A673 (cell line): ENCODE measurements at regions not wholly inside any gene's neighbourhood (a gene's known extent, or its start where the extent isn't known, plus 50 kb on each side); places are given as distances from the start of the nearest gene placed in this dataset.

ENCODE experiments used
- BruUV-seq: library from RNA; stranded (reverse); fragments of 400-500 nt; replicated peaks from 2 replicates; lab custom pipeline; 2021; lab: Mats Ljungman, UMichigan
- CTCF ChIA-PET: fragments of 300-600 bp; sonication (Branson Sonifier 250); formaldehyde crosslinking; loops from one replicate; lab custom pipeline; 2022; ENCODE audit warnings: antibody characterized with exemption; lab: Charles Lee
- POLR2A ChIA-PET: fragments of 300-600 bp; sonication (Branson Sonifier 250); formaldehyde crosslinking; loops from one replicate; lab custom pipeline; 2022; ENCODE audit warnings: antibody characterized with exemption; ENCODE audit not compliant: low non-redundant PET; lab: Charles Lee
- DNase-seq: peaks from one replicate; pipeline ENCODE4 v3.0.0-alpha.2; 2015; ENCODE audit warnings: low spot score
- H3K27ac ChIP-seq: fragments of 200-600 bp; sonication (generic); 2 replicates; pipeline ENCODE4 v1.5.1; 2016; ENCODE audit warnings: mixed run types, low read depth, mild to moderate bottlenecking, mixed read lengths, antibody characterized with exemption, low read length; ENCODE audit not compliant: poor library complexity, severe bottlenecking
- H3K27me3 ChIP-seq: fragments of 200-600 bp; sonication (generic); replicated peaks from 2 replicates; pipeline ENCODE4 v1.6.1; 2017; ENCODE audit warnings: mixed run types, low read depth, mild to moderate bottlenecking, mixed read lengths, antibody characterized with exemption, low read length; ENCODE audit not compliant: insufficient read depth, poor library complexity
- H3K36me3 ChIP-seq: fragments of 200-600 bp; sonication (generic); 2 replicates; pipeline ENCODE4 v1.6.1; 2016; ENCODE audit warnings: mixed run types, mild to moderate bottlenecking, mixed read lengths, antibody characterized with exemption, low read length; ENCODE audit not compliant: insufficient read depth, poor library complexity, severe bottlenecking
- H3K4me1 ChIP-seq: fragments of 200-600 bp; sonication (generic); 2 replicates; pipeline ENCODE4 v1.6.1; 2017; ENCODE audit warnings: mixed run types, mild to moderate bottlenecking, mixed read lengths, antibody characterized with exemption, low read length; ENCODE audit not compliant: insufficient read depth, poor library complexity, severe bottlenecking
- H3K4me3 ChIP-seq: fragments of 200-600 bp; sonication (generic); 2 replicates; pipeline ENCODE4 v1.5.1; 2016; ENCODE audit warnings: low read depth, mixed run types, mild to moderate bottlenecking, mixed read lengths, low read length; ENCODE audit not compliant: poor library complexity, severe bottlenecking
- H3K9me3 ChIP-seq: fragments of 200-600 bp; sonication (generic); 2 replicates; pipeline ENCODE4 v1.6.1; 2016; ENCODE audit warnings: mixed run types, low read depth, mild to moderate bottlenecking, mixed read lengths, antibody characterized with exemption, low read length; ENCODE audit not compliant: poor library complexity, severe bottlenecking
- EZH2 ChIP-seq: fragments of 200-600 bp; sonication (generic); IDR thresholded peaks from 2 replicates; pipeline ENCODE4 v1.6.1; 2017; ENCODE audit warnings: borderline replicate concordance, low read depth, mild to moderate bottlenecking, mixed read lengths, antibody characterized with exemption, low read length; ENCODE audit not compliant: poor library complexity, severe bottlenecking
- intact Hi-C: fragments of 100-400 bp; cut with micrococcal nuclease; formaldehyde crosslinking; loops from one replicate; pipeline ENCODE4 v1.10.0; 2022; ENCODE audit not compliant: unreplicated experiment
- TF ChIP-seq, protein P1 (sequence below): fragments of 300-800, 200-600 bp; sonication (generic); conservative IDR thresholded peaks from 2 replicates; pipeline ENCODE4 v1.5.1; 2017; ENCODE audit warnings: low read depth, mild to moderate bottlenecking, antibody characterized with exemption, low read length, moderate library complexity, mixed read lengths

DNA sequence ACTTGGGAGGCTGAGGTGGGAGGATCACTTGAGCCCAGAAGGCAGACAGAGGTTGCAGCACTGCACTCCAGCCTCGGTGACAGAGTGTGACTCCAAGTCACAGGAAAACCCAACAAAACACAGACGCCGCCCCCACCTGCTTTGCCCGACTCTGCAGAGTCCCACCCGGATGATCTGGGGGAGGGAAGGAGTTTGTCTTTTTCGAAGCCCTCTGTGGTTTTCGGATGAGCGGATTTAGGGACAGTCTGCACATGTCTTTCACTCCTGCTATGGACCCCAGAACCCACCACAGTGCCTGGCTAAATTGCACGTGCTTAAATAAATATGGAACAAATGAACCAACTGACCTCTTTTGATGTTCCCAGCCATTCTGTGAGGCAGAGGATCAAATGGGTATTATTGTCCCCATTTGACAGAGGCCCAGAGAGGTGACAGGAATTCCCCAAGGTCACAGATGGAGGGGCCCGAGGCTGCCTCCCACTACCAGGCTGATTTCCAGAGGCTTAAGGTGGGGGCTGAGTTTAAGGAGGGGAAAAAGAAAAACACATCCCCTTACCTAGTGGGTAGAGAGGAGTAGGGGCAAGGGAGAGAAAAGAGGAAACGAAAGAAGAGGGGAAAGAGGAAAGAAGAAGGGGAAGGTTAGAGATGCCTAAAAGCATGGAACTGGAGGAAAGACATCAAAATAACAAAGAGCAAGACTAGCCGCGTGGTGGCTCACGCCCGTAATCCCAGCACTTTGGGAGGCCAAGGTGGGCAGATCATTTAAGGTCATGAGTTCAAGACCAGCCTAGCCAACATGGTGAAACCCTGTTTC is 59.4 kb upstream of the TFRC start:
- TF ChIP-seq EZH2 = no peak
- TF ChIP-seq, protein P1, sequence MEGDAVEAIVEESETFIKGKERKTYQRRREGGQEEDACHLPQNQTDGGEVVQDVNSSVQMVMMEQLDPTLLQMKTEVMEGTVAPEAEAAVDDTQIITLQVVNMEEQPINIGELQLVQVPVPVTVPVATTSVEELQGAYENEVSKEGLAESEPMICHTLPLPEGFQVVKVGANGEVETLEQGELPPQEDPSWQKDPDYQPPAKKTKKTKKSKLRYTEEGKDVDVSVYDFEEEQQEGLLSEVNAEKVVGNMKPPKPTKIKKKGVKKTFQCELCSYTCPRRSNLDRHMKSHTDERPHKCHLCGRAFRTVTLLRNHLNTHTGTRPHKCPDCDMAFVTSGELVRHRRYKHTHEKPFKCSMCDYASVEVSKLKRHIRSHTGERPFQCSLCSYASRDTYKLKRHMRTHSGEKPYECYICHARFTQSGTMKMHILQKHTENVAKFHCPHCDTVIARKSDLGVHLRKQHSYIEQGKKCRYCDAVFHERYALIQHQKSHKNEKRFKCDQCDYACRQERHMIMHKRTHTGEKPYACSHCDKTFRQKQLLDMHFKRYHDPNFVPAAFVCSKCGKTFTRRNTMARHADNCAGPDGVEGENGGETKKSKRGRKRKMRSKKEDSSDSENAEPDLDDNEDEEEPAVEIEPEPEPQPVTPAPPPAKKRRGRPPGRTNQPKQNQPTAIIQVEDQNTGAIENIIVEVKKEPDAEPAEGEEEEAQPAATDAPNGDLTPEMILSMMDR = no peak
- no peaks in the 10 kb centered on the region for H3K27me3 ChIP-seq
- POLR2A ChIA-PET = no interaction called here
- no peak overlapping the region for H3K27ac ChIP-seq
- DNase-seq = no peak
- CTCF ChIA-PET = no interaction called here
- no peaks in the 10 kb centered on the region for H3K4me1 ChIP-seq
- H3K4me3 ChIP-seq = no peak overlapping the region
- no TSS peak for BruUV-seq
- no peaks in the 10 kb centered on the region for H3K9me3 ChIP-seq
- no peaks in the 10 kb centered on the region for H3K36me3 ChIP-seq
- intact Hi-C loops = no loop called here

DNA sequence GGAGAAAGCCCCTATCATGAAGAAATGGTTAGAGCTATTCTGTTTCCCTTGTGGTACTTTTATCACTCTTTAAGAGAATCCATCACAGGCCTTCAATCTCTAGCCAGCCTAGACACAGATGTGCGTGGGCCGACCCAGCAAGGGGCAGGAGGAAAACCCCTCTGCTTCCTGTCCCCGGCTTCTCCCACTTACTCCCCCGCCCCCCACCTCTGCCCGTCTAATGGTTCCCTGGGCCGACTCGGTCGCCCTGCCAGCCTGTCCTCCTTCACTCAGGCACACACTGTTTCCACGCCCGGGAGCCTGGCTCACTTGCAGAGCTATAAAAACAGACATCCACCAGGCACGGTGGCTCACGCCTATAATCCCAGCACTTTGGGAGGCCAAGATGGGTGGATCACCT is 58.3 kb upstream of the TFRC start:
- peak; percentile 39 for DNase-seq
- Histone ChIP-seq H3K9me3 (no peaks in the 10 kb centered on the region), H3K4me3 (no peak overlapping the region), H3K36me3 (no peaks in the 10 kb centered on the region), H3K27me3 (no peaks in the 10 kb centered on the region), H3K4me1 (no peaks in the 10 kb centered on the region), H3K27ac (no peak overlapping the region)
- TF ChIP-seq EZH2 = no peak
- TF ChIP-seq, protein P1 = no peak
- POLR2A ChIA-PET = no interaction called here
- no TSS peak for BruUV-seq
- CTCF ChIA-PET = no interaction called here
- intact Hi-C loops = no loop called here

DNA sequence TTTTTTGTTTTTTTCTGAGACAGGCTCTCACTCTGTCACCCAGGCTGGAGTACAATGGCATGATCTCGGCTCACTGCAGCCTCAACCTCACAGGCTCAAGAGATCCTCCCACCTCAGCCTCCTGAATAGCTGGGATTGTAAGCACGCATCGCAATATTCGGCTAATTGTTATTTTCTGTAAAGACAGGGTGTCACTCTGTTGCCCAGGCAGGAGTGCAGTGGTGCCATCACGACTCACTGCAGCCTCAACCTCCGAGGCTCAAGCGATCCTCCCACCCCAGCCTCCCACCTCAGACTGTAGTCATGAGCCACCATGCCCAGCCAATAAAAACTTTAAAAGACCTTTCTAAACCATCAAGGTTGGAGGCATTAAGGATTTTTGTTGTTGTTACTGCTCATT is 57.4 kb upstream of the TFRC start:
- Histone ChIP-seq H3K36me3 (no peaks in the 10 kb centered on the region), H3K27ac (no peak overlapping the region), H3K4me1 (no peaks in the 10 kb centered on the region), H3K27me3 (no peaks in the 10 kb centered on the region), H3K9me3 (no peaks in the 10 kb centered on the region), H3K4me3 (no peak overlapping the region)
- BruUV-seq = no TSS peak
- CTCF ChIA-PET = no interaction called here
- intact Hi-C loops = no loop called here
- no peak for DNase-seq
- POLR2A ChIA-PET = no interaction called here
- TF ChIP-seq EZH2 = no peak
- TF ChIP-seq, protein P1 = no peak
